GM23248 (cell line): ENCODE measurements at regions not wholly inside any gene's neighbourhood (a gene's known extent, or its start where the extent isn't known, plus 50 kb on each side); places are given as distances from the start of the nearest gene placed in this dataset.
"Not testable (repeated sequence)": the region's sequence is repeated elsewhere in the genome, so short reads cannot be mapped to it uniquely, and the experiment has no call there.

Source experiments
- DNase-seq: peaks from one replicate; pipeline ENCODE4 v3.0.0-alpha.2; 2015
- H2AFZ ChIP-seq: fragments of 200-600 bp; sonication (generic); 2 replicates; pipeline ENCODE4 v1.6.1; 2016; ENCODE audit warnings: antibody characterized with exemption
- H3F3A ChIP-seq: fragments of 200-600 bp; sonication (generic); 2 replicates; pipeline ENCODE4 v1.6.1; 2016; ENCODE audit warnings: mild to moderate bottlenecking, antibody characterized with exemption, mixed run types; ENCODE audit not compliant: insufficient read depth
- H3K27ac ChIP-seq: fragments of 200-600 bp; sonication (generic); 2 replicates; pipeline ENCODE4 v1.5.1; 2016; ENCODE audit warnings: mild to moderate bottlenecking
- H3K27me3 ChIP-seq: fragments of 200-600 bp; sonication (generic); replicated peaks from 2 replicates; pipeline ENCODE4 v1.6.1; 2016; ENCODE audit warnings: mild to moderate bottlenecking; ENCODE audit not compliant: insufficient read depth
- H3K36me3 ChIP-seq: fragments of 200-600 bp; sonication (generic); 2 replicates; pipeline ENCODE4 v1.6.1; 2016; ENCODE audit warnings: low read depth, mild to moderate bottlenecking
- H3K4me1 ChIP-seq: fragments of 200-600 bp; sonication (generic); 2 replicates; pipeline ENCODE4 v1.6.1; 2016; ENCODE audit warnings: mild to moderate bottlenecking; ENCODE audit not compliant: insufficient read depth
- H3K4me2 ChIP-seq: fragments of 200-600 bp; sonication (generic); one replicate; pipeline ENCODE4 v1.6.1; 2016; ENCODE audit warnings: mild to moderate bottlenecking; ENCODE audit not compliant: unreplicated experiment
- H3K4me3 ChIP-seq: fragments of 200-600 bp; sonication (generic); 2 replicates; pipeline ENCODE4 v1.5.1; 2016; ENCODE audit warnings: mild to moderate bottlenecking
- H3K79me2 ChIP-seq: fragments of 200-600 bp; sonication (generic); 2 replicates; pipeline ENCODE4 v1.6.1; 2016; ENCODE audit warnings: mild to moderate bottlenecking; ENCODE audit not compliant: insufficient read depth
- H3K9ac ChIP-seq: fragments of 200-600 bp; sonication (generic); 2 replicates; pipeline ENCODE4 v1.6.1; 2016; ENCODE audit warnings: mild to moderate bottlenecking
- H3K9me2 ChIP-seq: fragments of 200-600 bp; sonication (generic); 2 replicates; pipeline ENCODE4 v1.6.1; 2016; ENCODE audit warnings: mixed run types, mild to moderate bottlenecking, moderate library complexity; ENCODE audit not compliant: insufficient read depth
- H3K9me3 ChIP-seq: fragments of 200-600 bp; sonication (generic); one replicate; pipeline ENCODE4 v1.6.1; 2017; ENCODE audit warnings: low read depth
- H4K20me1 ChIP-seq: fragments of 200-600 bp; sonication (generic); 2 replicates; pipeline ENCODE4 v1.6.0; 2016; ENCODE audit not compliant: insufficient read depth
- EZH2 ChIP-seq: fragments of 200-600 bp; sonication (generic); IDR thresholded peaks from 2 replicates; pipeline ENCODE4 v1.6.1; 2018; ENCODE audit warnings: antibody characterized with exemption, mild to moderate bottlenecking; ENCODE audit not compliant: insufficient read depth, poor library complexity, severe bottlenecking
- EZH2phosphoT487 ChIP-seq: fragments of 200-600 bp; sonication (generic); IDR thresholded peaks from 2 replicates; pipeline ENCODE4 v1.6.1; 2018; ENCODE audit warnings: antibody characterized with exemption, moderate library complexity, mild to moderate bottlenecking, low read depth; ENCODE audit not compliant: insufficient read depth
- WGBS, 2 experiments: methylation state at CpG; one replicate each; pipeline ENCODE4 v1.1.6; 2015 to 2017; ENCODE audit warnings: low lambda C conversion rate in 2 of 2, low coverage in 1 of 2; ENCODE audit errors: missing lambda C conversion rate in 2 of 2; 5-methylcytosine and 5-hydroxymethylcytosine counted together
- in situ Hi-C: fragments of 300-500 bp; cut with MboI; formaldehyde crosslinking; loops from 2 replicates; pipeline ENCODE4 v1.15.0; 2020

GRCh38 chr12:83574142-83574541, 887.4 kb downstream of the TMTC2 start:
- no peak overlapping the region for H3K4me2 ChIP-seq
- 0 out of 2 replicates have a peak, but pooled peaks cover 4% of the 10 kb centered on the region for H3K4me1 ChIP-seq
- H3K9me3 ChIP-seq, result no peaks in the 10 kb centered on the region
- H3K9ac ChIP-seq, result no peak overlapping the region
- no peaks in the 10 kb centered on the region for H3K36me3 ChIP-seq
- no peaks in the 10 kb centered on the region for H3K27me3 ChIP-seq
- no peaks in the 10 kb centered on the region for H3F3A ChIP-seq
- H3K9me2 ChIP-seq, result no peaks in the 10 kb centered on the region
- DNase-seq, result no peak
- in situ Hi-C loops, result no loop called here
- no peaks in the 10 kb centered on the region for H3K79me2 ChIP-seq
- 65 to 73% methylated on average over 2 of the region's 2 CpGs for WGBS, 2 experiments
- no peak overlapping the region for H3K27ac ChIP-seq
- no peak overlapping the region for H2AFZ ChIP-seq
- H3K4me3 ChIP-seq, result no peak overlapping the region
- TF ChIP-seq EZH2phosphoT487, result no peak
- TF ChIP-seq EZH2, result no peak
- H4K20me1 ChIP-seq, result no peaks in the 10 kb centered on the region

GRCh38 chr12:83573671-83574070, 887.0 kb downstream of the TMTC2 start:
- H3K79me2 ChIP-seq, result no peaks in the 10 kb centered on the region
- H3K27ac ChIP-seq, result no peak overlapping the region
- no peaks in the 10 kb centered on the region for H3K9me2 ChIP-seq
- H3K4me3 ChIP-seq, result no peak overlapping the region
- no peaks in the 10 kb centered on the region for H3K9me3 ChIP-seq
- H3K4me2 ChIP-seq, result no peak overlapping the region
- peak; percentile 82 for DNase-seq
- 10 to 12% methylated on average over 4 of the region's 4 CpGs for WGBS, 2 experiments
- H4K20me1 ChIP-seq, result no peaks in the 10 kb centered on the region
- H3K4me1 ChIP-seq, result 0 out of 2 replicates have a peak, but pooled peaks cover 4% of the 10 kb centered on the region
- H3F3A ChIP-seq, result no peaks in the 10 kb centered on the region
- no peaks in the 10 kb centered on the region for H3K27me3 ChIP-seq
- TF ChIP-seq EZH2 (no peak), EZH2phosphoT487 (no peak)
- in situ Hi-C loops, result no loop called here
- H3K36me3 ChIP-seq, result no peaks in the 10 kb centered on the region
- H3K9ac ChIP-seq, result no peak overlapping the region
- no peak overlapping the region for H2AFZ ChIP-seq

- H3K9me3 ChIP-seq, result no peaks in the 10 kb centered on the region
- no peaks in the 10 kb centered on the region; the same call in 1 of the 2 replicates for H3K9me2 ChIP-seq
- H3K27me3 ChIP-seq, result no peaks in the 10 kb centered on the region
- TF ChIP-seq EZH2 (no peak), EZH2phosphoT487 (no peak)
- 11 to 12% methylated on average over 1 of the region's 1 CpG for WGBS, 2 experiments
- H3K4me1 ChIP-seq, result no peaks in the 10 kb centered on the region
- no peak overlapping the region for H2AFZ ChIP-seq
- H3K4me2 ChIP-seq, result no peak overlapping the region
- no peaks in the 10 kb centered on the region for H3K36me3 ChIP-seq
- no peaks in the 10 kb centered on the region for H4K20me1 ChIP-seq
- H3K27ac ChIP-seq, result no peak overlapping the region
- H3K9ac ChIP-seq, result no peak overlapping the region
- no peaks in the 10 kb centered on the region for H3K79me2 ChIP-seq
- H3F3A ChIP-seq, result no peaks in the 10 kb centered on the region
- no peak overlapping the region for H3K4me3 ChIP-seq
- no peak for DNase-seq
- in situ Hi-C loops, result no loop called here
Measured at GRCh38 chr12:83559650-83560049, 872.9 kb downstream of the TMTC2 start.

- H3K27ac ChIP-seq, H3K27me3 ChIP-seq, H3K4me1 ChIP-seq, H2AFZ ChIP-seq, H3K36me3 ChIP-seq, H4K20me1 ChIP-seq, H3K79me2 ChIP-seq, H3K9me2 ChIP-seq, H3K4me3 ChIP-seq, H3K4me2 ChIP-seq, H3K9me3 ChIP-seq, H3F3A ChIP-seq, in situ Hi-C loops, DNase-seq, H3K9ac ChIP-seq: not testable (repeated sequence)
- 31 to 38% methylated on average over 7 of the region's 7 CpGs for WGBS, 2 experiments
Measured at GRCh38 chr12:83556040-83556439, 869.3 kb downstream of the TMTC2 start.

- H3F3A ChIP-seq, result no peaks in the 10 kb centered on the region
- H3K4me1 ChIP-seq, result no peaks in the 10 kb centered on the region
- H3K9me2 ChIP-seq, result no peaks in the 10 kb centered on the region
- no peak overlapping the region for H3K27ac ChIP-seq
- H3K27me3 ChIP-seq, result no peaks in the 10 kb centered on the region
- no peaks in the 10 kb centered on the region for H3K9me3 ChIP-seq
- no peak overlapping the region for H3K4me3 ChIP-seq
- TF ChIP-seq EZH2 (no peak), EZH2phosphoT487 (no peak)
- no peak overlapping the region for H3K9ac ChIP-seq
- no peaks in the 10 kb centered on the region for H4K20me1 ChIP-seq
- no peaks in the 10 kb centered on the region for H3K79me2 ChIP-seq
- H2AFZ ChIP-seq, result no peak overlapping the region
- H3K4me2 ChIP-seq, result no peak overlapping the region
- in situ Hi-C loops, result no loop called here
- no peak for DNase-seq
- H3K36me3 ChIP-seq, result no peaks in the 10 kb centered on the region
Measured at GRCh38 chr12:83541446-83541845, 854.7 kb downstream of the TMTC2 start.
